Ishikawa (cell line): ENCODE measurements at regions not wholly inside any gene's neighbourhood (a gene's known extent, or its start where the extent isn't known, plus 50 kb on each side); places are given as distances from the start of the nearest gene placed in this dataset.

ENCODE experiments used
- CEBPB ChIP-seq: IDR thresholded peaks from 2 replicates; pipeline ENCODE4 v1.6.1; 2012
- CREB1 ChIP-seq: IDR thresholded peaks from 2 replicates; pipeline ENCODE4 v1.6.1; 2012; ENCODE audit warnings: low read depth
- EGR1 ChIP-seq: IDR thresholded peaks from 2 replicates; pipeline ENCODE4 v1.6.1; 2012
- EP300 ChIP-seq: IDR thresholded peaks from 2 replicates; pipeline ENCODE4 v1.6.1; 2012; ENCODE audit warnings: borderline replicate concordance
- FOXM1 ChIP-seq: IDR thresholded peaks from 2 replicates; pipeline ENCODE4 v1.6.1; 2012; ENCODE audit warnings: low read depth, borderline replicate concordance
- NFIC ChIP-seq: IDR thresholded peaks from 2 replicates; pipeline ENCODE4 v1.6.1; 2012
- RAD21 ChIP-seq: IDR thresholded peaks from 2 replicates; pipeline ENCODE4 v1.6.1; 2012; ENCODE audit warnings: low read depth
- REST ChIP-seq: IDR thresholded peaks from 2 replicates; pipeline ENCODE4 v1.6.1; 2012; ENCODE audit warnings: low read depth, mild to moderate bottlenecking
- TAF1 ChIP-seq: IDR thresholded peaks from 2 replicates; pipeline ENCODE4 v1.6.1; 2012; ENCODE audit warnings: low read depth, mild to moderate bottlenecking
- TCF12 ChIP-seq: IDR thresholded peaks from 2 replicates; pipeline ENCODE4 v1.6.1; 2012; ENCODE audit warnings: low read depth
- TEAD4 ChIP-seq: IDR thresholded peaks from 2 replicates; pipeline ENCODE4 v1.6.1; 2012
- USF1 ChIP-seq: IDR thresholded peaks from 2 replicates; pipeline ENCODE4 v1.6.1; 2012
- YY1 ChIP-seq: IDR thresholded peaks from 2 replicates; pipeline ENCODE4 v1.6.1; 2012; ENCODE audit warnings: low read depth
- ZBTB7A ChIP-seq: IDR thresholded peaks from 2 replicates; pipeline ENCODE4 v1.6.1; 2012; ENCODE audit warnings: low read depth
- TF ChIP-seq, protein P1 (sequence below): IDR thresholded peaks from 2 replicates; pipeline ENCODE4 v1.6.1; 2012

DNA sequence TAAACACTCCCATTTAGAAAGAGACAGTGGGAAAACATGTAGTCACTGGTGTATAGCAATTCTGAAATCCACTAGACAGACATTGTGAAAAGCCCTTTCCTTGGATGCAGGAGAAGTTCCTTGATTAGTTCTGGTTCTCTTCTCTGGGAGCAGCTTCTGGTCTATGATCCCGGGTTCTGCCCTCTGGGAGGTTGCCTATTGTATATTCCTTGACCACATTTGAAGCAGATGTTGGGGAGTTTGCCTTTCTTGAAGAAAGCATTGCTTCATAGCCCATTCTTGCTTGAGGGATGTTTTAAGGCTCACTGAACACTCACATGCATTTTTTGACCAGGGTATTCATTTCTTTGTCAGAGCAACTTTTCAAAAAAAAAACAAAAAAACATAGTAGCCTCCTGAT lies 211.9 kb downstream of the NDFIP2 start:
- TF ChIP-seq FOXM1 (no peak), EGR1 (no peak), YY1 (no peak), NFIC (no peak), TCF12 (no peak), RAD21 (no peak), ZBTB7A (no peak), TEAD4 (no peak), USF1 (no peak)
- TF ChIP-seq, protein P1, sequence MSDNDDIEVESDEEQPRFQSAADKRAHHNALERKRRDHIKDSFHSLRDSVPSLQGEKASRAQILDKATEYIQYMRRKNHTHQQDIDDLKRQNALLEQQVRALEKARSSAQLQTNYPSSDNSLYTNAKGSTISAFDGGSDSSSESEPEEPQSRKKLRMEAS, result no peak

- TF ChIP-seq EP300 (no peak), ZBTB7A (no peak), FOXM1 (no peak), EGR1 (no peak), TAF1 (no peak), CEBPB (no peak), REST (no peak), TEAD4 (no peak), NFIC (no peak), CREB1 (no peak), USF1 (no peak), YY1 (no peak), RAD21 (no peak)
- TF ChIP-seq, protein P1, result no peak
Measured at GRCh38 chr13:79691826-79692225, 210.9 kb downstream of the NDFIP2 start.

GRCh38 chr13:79688741-79689140 lies 207.8 kb downstream of the NDFIP2 start:
- TF ChIP-seq ZBTB7A (no peak), NFIC (no peak)

GRCh38 chr13:79686441-79686840 lies 205.5 kb downstream of the NDFIP2 start:
- TF ChIP-seq TEAD4 (no peak), RAD21 (no peak), NFIC (no peak), TAF1 (no peak), CREB1 (no peak), YY1 (no peak), USF1 (no peak), EP300 (no peak)
- TF ChIP-seq, protein P1, result no peak

DNA sequence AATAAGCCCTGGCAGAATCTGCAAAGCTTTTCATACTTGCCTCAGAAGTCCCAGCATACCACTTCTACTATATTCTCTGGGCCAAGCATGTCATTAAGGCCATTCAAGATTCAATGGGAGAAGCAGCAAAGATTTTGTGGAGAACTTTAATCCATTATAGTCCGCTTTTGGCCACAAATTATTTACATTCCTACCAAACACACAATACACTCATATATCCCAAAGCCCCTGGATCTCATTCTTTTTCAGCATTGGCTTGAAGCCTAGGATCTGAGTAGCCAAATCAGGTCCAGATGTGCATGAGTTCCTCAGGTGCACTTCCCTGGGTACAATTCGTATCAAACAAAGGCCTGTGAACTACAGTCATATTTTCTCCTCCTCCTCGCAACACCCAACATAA lies 203.4 kb downstream of the NDFIP2 start:
- TF ChIP-seq TEAD4 (no peak), RAD21 (no peak)

GRCh38 chr13:79682164-79682563 lies 201.2 kb downstream of the NDFIP2 start:
- no peak for TF ChIP-seq REST
- no peak for TF ChIP-seq YY1
- no peak for TF ChIP-seq NFIC
- TF ChIP-seq EP300, result no peak
- no peak for TF ChIP-seq CREB1
- TF ChIP-seq TAF1, result no peak
- TF ChIP-seq CEBPB, result no peak
- TF ChIP-seq FOXM1, result no peak
- no peak for TF ChIP-seq TCF12
- TF ChIP-seq RAD21, result no peak
